Ovary (tissue), 3 donors: ENCODE measurements at regions not wholly inside any gene's neighbourhood (a gene's known extent, or its start where the extent isn't known, plus 50 kb on each side); places are given as distances from the start of the nearest gene placed in this dataset.

Experiments used
- EP300 ChIP-seq: sonication (generic); formaldehyde crosslinking; IDR thresholded peaks from one replicate; pipeline ENCODE4 v1.6.1; 2017; ENCODE audit warnings: antibody characterized with exemption
- POLR2A ChIP-seq: fragments of 450-650 bp; IDR thresholded peaks from one replicate; pipeline ENCODE4 v1.6.1; 2017; ENCODE audit warnings: antibody characterized with exemption, mild to moderate bottlenecking, moderate library complexity
- TF ChIP-seq, protein P1 (sequence below), 3 donors: fragments of 450-650 bp in 2 of 3; fragments of 200-600 bp in 1 of 3; IDR thresholded peaks; one replicate each; pipeline versions ENCODE4 v1.5.1 to v1.8.0; 2016 to 2022; ENCODE audit warnings: antibody characterized with exemption in 3 of 3, mild to moderate bottlenecking in 1 of 3
- donor health status: DM: no; HTN: no; CAD: no.

DNA sequence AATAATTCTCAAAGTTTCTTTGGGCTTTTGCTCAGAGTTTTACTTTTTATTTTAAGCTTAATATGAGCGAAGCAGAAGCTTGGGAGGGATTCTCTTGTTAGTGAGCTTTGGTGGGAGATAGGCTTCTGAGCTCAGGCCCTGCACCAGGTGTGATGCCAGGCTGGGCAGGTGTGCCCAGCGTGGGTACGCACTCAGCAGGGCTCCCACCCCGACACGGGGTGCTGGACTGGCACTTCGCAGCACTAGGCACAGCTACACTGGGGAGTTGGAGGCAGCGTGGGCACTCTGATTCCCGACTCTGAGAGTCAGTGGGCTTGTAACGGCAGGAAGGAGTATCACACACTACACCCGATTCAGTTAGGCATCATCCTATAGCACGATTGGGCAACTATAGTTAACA, 244.0 kb downstream of the KLF13 start:
- TF ChIP-seq EP300 (no peak), POLR2A (no peak)
- TF ChIP-seq, protein P1, sequence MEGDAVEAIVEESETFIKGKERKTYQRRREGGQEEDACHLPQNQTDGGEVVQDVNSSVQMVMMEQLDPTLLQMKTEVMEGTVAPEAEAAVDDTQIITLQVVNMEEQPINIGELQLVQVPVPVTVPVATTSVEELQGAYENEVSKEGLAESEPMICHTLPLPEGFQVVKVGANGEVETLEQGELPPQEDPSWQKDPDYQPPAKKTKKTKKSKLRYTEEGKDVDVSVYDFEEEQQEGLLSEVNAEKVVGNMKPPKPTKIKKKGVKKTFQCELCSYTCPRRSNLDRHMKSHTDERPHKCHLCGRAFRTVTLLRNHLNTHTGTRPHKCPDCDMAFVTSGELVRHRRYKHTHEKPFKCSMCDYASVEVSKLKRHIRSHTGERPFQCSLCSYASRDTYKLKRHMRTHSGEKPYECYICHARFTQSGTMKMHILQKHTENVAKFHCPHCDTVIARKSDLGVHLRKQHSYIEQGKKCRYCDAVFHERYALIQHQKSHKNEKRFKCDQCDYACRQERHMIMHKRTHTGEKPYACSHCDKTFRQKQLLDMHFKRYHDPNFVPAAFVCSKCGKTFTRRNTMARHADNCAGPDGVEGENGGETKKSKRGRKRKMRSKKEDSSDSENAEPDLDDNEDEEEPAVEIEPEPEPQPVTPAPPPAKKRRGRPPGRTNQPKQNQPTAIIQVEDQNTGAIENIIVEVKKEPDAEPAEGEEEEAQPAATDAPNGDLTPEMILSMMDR (IDR thresholded peaks at IDR 0.05): no peak
